ENCODE measurements at regions not wholly inside any gene's neighbourhood (a gene's known extent, or its start where the extent isn't known, plus 50 kb on each side); places are given as distances from the start of the nearest gene placed in this dataset.

GRCh38 chr1:95572002-95572401 lies 338.0 kb downstream of the RWDD3 start:
- TF ChIP-seq, protein P1, sequence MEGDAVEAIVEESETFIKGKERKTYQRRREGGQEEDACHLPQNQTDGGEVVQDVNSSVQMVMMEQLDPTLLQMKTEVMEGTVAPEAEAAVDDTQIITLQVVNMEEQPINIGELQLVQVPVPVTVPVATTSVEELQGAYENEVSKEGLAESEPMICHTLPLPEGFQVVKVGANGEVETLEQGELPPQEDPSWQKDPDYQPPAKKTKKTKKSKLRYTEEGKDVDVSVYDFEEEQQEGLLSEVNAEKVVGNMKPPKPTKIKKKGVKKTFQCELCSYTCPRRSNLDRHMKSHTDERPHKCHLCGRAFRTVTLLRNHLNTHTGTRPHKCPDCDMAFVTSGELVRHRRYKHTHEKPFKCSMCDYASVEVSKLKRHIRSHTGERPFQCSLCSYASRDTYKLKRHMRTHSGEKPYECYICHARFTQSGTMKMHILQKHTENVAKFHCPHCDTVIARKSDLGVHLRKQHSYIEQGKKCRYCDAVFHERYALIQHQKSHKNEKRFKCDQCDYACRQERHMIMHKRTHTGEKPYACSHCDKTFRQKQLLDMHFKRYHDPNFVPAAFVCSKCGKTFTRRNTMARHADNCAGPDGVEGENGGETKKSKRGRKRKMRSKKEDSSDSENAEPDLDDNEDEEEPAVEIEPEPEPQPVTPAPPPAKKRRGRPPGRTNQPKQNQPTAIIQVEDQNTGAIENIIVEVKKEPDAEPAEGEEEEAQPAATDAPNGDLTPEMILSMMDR (IDR thresholded peaks at IDR 0.05) = no peak
- no peak for TF ChIP-seq ZFX (IDR thresholded peaks at IDR 0.05; ENCODE audit: borderline replicate concordance)
- no peak overlapping the region for H3K27ac ChIP-seq

- TF ChIP-seq ZFX (IDR thresholded peaks at IDR 0.05; ENCODE audit: borderline replicate concordance) = no peak
- TF ChIP-seq, protein P1 (IDR thresholded peaks at IDR 0.05) = no peak
- H3K27ac ChIP-seq = no peak overlapping the region
These were observed 339.0 kb downstream of the RWDD3 start for GRCh38 chr1:95572962-95573361.

- no peak for TF ChIP-seq ZFX (IDR thresholded peaks at IDR 0.05; ENCODE audit: borderline replicate concordance)
- TF ChIP-seq, protein P1 (IDR thresholded peaks at IDR 0.05) = no peak
- H3K27ac ChIP-seq = no peak overlapping the region
These were observed 341.3 kb downstream of the RWDD3 start for GRCh38 chr1:95575291-95575690.

DNA sequence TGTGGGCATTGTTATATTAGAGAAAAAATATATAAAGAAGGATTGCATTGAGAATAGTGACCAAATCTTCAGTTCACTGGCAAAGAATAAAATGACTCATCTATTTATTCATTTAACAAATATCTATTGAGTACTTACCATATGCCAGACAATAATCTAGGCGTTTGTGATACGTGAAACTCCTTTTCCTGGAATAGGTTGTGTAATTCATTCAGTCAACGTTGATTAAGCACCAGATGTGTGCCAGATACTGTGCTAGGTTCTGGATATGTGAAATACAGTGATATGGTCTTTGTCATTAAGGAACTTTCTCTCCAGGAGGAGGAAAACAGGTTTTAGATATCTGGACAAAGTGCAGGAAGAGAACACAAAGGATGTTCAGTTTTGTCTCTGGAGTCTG lies 344.5 kb downstream of the RWDD3 start:
- TF ChIP-seq, protein P1 (IDR thresholded peaks at IDR 0.05) = no peak
- TF ChIP-seq ZFX (IDR thresholded peaks at IDR 0.05; ENCODE audit: borderline replicate concordance) = no peak
- no peak overlapping the region for H3K27ac ChIP-seq

GRCh38 chr1:95582191-95582590 lies 348.2 kb downstream of the RWDD3 start:
- no peak overlapping the region for H3K27ac ChIP-seq
- TF ChIP-seq, protein P1 (IDR thresholded peaks at IDR 0.05) = no peak
- no peak for TF ChIP-seq ZFX (IDR thresholded peaks at IDR 0.05; ENCODE audit: borderline replicate concordance)

DNA sequence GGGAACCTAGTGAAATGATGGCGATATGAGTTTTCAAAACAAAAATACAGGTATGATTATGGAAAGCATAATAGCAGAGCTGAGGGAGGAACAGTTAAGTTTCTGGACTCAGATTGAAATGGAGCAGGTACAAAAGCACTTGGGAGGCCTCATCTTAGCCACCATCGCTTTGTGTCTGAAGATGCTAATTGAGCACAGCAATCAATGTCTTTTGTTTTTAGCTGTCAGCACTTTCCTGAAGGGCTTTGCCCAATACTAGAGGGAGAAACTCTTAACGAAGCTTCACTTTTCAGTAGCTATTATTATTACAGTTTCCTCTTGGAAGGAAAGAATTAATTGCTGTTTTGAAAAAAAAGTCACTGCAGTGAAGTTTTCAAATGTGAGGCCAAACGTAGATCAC lies 348.7 kb downstream of the RWDD3 start:
- no peak for TF ChIP-seq ZFX (IDR thresholded peaks at IDR 0.05; ENCODE audit: borderline replicate concordance)
- TF ChIP-seq, protein P1 (IDR thresholded peaks at IDR 0.05) = no peak

DNA sequence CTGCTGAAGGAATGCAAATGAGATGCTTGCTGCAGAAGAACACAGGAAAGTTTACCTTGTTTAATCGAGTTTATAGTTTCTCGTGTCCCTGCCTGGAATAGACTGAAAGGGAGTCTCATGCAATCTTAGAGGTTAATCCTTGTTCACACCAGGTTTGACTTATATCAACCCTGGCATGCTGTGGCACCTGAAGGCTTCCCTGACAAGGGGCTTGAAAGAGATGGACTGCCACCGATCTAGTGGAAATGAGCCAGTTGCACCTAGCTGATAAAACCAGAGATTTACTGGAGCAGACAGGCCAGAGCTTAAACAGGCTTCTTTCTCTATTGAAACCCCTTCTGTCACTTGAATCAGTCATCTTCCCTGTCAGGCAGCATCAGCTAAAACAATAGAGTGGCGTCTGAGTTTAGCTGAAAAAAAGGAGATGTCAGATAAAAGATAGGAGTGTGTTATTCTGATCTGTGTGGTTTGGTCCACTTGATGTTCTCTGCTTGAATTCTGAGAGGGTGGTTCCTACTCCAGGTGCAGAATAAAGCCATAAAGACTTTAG lies 349.7 kb downstream of the RWDD3 start:
- TF ChIP-seq, protein P1 (IDR thresholded peaks at IDR 0.05) = no peak
- TF ChIP-seq ZFX (IDR thresholded peaks at IDR 0.05; ENCODE audit: borderline replicate concordance) = no peak
- H3K27ac ChIP-seq = no peak overlapping the region

More for the DNA sequence above, 348.7 kb downstream of the RWDD3 start:
- no peak overlapping the region for H3K27ac ChIP-seq
